Renal cortex interstitium (tissue), 11 donors: ENCODE measurements at regions not wholly inside any gene's neighbourhood (a gene's known extent, or its start where the extent isn't known, plus 50 kb on each side); places are given as distances from the start of the nearest gene placed in this dataset.
"Not testable (repeated sequence)": the region's sequence is repeated elsewhere in the genome, so short reads cannot be mapped to it uniquely, and the experiment has no call there.

Experiments
- DNase-seq, 11 donors: peaks; one replicate each; pipeline ENCODE4 v3.0.0-alpha.2; 2013; ENCODE audit warnings: low read depth in 9 of 11, low spot score in 4 of 11; ENCODE audit errors: extremely low read depth in 1 of 11

- DNase-seq, result no peak
Observed at GRCh38 chr7:85940798-85941197, 702.9 kb upstream of the GRM3 start.

- DNase-seq, result no peak
Observed at GRCh38 chr7:85931919-85932318, 711.8 kb upstream of the GRM3 start.

DNA sequence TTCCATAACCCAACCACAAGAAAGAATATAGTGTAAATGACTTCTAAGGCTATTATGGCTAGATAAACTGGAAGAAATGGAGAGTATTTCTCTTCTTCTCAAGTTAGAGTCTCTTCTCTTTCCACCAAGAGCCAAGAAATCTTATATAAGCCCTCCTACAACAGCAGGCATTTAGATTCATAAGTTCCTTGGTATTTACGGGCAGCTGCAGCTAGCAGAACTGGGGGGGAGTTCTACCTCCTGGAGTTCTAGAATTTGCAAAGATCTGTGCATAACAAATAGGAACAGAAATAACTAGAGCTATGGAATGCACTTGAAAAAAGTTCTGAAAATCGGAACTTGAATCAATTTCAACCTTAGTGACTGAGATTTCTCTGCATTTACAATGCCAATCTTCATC lies 715.2 kb upstream of the GRM3 start:
- DNase-seq, result no peak

DNA sequence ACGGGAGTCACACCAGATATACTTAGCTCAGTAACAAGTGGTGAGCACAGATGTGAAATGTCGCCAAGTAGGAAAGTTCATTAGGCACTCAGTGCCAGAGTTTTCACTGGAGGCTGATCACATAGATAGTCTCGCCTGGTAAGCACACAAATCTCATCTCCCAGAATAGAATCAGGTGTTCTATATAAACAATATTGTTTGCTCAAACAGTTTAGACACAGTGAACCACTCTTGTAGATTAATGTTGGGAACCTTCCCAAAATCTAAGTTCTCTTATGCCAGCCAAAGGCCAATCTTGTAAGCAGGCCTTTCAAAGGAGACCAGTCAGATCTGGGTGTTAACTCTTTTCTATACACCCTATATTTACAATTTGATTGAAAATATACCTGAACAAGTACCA lies 716.5 kb upstream of the GRM3 start:
- DNase-seq, result no peak

DNA sequence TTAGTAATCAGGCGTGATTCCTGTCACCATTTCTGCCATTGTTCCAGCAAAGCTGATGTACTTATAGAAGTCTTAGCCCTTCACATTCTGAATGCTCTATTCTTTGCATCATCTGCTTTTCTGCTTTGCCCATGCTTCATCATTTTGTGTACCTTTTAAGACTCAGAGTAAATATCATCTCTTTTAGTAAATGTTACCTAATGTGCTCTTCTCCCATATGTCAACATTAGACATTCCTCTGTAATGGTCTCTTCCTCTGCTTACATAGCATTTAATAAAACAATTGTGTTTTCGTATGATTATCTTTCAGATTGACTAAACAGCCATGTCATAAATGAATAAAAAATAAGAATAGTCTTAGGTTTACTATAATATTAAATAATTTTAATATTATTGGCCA lies 719.6 kb upstream of the GRM3 start:
- no peak for DNase-seq

- DNase-seq, result no peak
Observed at GRCh38 chr7:85916016-85916415, 727.7 kb upstream of the GRM3 start.

GRCh38 chr7:85914437-85914836 lies 727.6 kb upstream of the SEMA3D start:
- DNase-seq, result no peak

- no peak for DNase-seq
Observed at GRCh38 chr7:85908051-85908450, 721.2 kb upstream of the SEMA3D start.

- no peak for DNase-seq
Observed at GRCh38 chr7:85897967-85898366, 711.1 kb upstream of the SEMA3D start.

GRCh38 chr7:85896531-85896930 lies 709.7 kb upstream of the SEMA3D start:
- DNase-seq, result no peak

GRCh38 chr7:85895835-85896234 lies 709.0 kb upstream of the SEMA3D start:
- DNase-seq, result no peak

DNA sequence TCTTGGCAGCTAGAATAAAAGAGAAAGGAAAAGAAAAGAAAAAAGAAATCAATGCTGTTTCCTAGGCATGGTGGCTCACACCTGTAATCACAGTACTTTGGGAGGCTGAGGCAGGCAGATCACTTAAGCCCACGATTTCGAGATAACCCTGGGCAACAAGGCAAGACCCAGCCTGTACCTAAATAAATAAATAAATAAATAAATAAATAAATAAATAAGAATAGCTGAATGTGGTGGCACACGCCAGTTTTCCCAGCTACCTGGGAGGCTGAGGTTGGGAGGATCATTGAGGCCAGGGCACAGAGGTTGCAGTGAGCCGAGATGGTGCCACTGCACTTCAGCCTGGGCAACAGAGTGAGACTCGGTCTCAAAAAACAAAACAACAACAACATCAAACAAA lies 705.0 kb upstream of the SEMA3D start:
- not testable (repeated sequence) for DNase-seq

GRCh38 chr7:85890244-85890811 lies 703.5 kb upstream of the SEMA3D start:
- DNase-seq, result peak in 6 of 11 donors; percentile 1 to 11 (median 2)

- DNase-seq, result no peak
Observed at GRCh38 chr7:85887133-85887532, 700.3 kb upstream of the SEMA3D start.

GRCh38 chr7:85882335-85882734 lies 695.5 kb upstream of the SEMA3D start:
- no peak for DNase-seq

GRCh38 chr7:85875398-85875797 lies 688.5 kb upstream of the SEMA3D start:
- no peak for DNase-seq

DNA sequence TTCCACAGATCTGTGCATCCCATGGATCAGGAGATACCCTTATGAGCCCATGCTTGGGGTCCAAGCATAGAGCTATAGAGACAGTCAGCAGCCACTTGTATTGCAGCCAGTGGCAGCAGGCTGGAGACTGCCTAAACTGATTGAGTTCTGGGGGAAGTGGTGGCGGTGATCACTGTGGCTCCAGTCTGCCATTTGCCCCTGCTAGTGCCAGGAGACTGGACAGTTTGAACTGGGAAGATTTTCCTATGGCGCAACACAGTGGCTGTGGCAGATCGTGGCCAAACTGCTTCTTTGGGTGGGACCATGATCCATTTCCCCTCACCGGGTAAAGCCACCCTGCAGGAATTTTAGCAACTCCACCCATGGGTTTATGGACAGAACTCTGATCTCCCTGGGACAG lies 679.7 kb upstream of the SEMA3D start:
- DNase-seq, result no peak

DNA sequence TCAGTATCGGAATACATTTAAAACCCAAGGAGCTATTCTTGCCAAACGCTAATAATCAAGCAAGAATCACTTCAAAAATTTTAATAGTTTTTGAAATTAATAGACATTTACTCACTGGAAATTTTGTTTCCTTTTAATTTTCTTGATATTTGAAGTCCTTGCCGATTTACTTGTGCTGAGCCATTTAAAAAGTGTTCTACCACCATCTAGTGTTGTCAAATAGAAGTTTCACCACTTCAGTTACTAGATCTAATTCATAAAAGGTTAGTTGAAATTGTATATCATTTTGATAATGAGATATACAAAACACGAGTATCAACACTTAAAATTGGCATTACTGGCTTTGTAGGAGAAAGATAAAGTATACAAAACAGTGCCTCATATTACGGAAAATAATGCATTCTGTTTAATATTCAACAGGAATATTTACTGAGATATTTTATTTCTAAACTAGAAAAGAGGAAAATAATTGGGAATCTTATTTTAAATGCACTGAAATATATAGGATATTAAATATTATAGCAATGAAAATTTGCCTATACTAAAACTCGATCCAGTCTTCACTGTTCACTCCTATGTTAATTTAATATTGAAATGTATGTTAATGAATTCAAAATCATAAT lies 664.8 kb upstream of the SEMA3D start:
- DNase-seq, result peak in 3 of 11 donors; percentile 33 to 34 (median 33)

- no peak for DNase-seq
Observed at GRCh38 chr7:85850381-85850780, 663.5 kb upstream of the SEMA3D start.

GRCh38 chr7:85840554-85840953 lies 653.7 kb upstream of the SEMA3D start:
- no peak for DNase-seq

DNA sequence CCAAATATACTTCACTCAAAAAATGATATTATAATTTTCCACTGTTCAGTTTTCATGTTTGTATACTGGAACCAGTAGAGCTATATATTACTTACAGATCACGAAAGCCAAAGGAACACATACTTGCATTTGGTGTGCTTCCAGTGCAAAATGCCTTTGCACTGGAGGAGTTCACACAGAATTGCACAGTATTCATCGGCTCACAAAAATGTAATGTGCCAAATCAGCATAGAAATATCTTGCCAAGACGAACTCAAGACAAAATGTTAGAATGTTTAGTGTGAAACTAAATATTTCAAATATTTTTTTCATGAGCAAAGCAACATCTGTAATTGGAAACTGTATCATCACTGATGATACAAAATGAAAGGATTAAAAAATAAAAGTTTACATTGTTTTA lies 646.2 kb upstream of the SEMA3D start:
- DNase-seq, result no peak
